ENCODE measurements at regions not wholly inside any gene's neighbourhood (a gene's known extent, or its start where the extent isn't known, plus 50 kb on each side); places are given as distances from the start of the nearest gene placed in this dataset.

DNA sequence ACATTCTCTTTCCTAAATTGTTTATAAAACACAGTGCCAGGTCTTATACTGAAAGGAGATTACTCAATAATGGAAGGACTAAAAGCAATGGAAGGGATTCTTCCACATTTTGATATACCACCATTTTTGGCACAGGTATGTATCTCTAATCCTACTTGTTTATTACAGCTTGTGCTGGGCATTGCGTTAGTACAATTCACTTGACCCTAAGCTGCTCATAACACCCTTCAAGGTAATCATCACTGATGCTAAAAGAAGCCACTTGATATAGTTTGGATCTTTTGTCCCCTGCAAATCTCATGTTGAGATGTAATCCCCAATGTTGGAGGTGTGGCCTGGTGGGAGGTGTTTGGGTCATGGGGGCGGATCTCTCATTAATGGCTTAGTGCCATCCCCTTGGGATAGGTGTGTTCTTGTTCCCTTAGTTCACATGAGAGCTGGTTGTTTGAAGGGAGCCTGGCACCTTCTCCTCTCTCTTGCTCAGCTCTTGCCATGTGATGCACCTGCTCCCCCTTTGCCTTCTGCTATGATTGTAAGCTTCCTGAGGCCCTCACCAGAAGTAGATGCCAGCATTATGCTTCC is 71.1 kb downstream of the NIBAN1 start:
- TF ChIP-seq EGR1 (IDR thresholded peaks at IDR 0.05): no peak
- no peak for TF ChIP-seq TAF1 (IDR thresholded peaks at IDR 0.05; ENCODE audit: low read depth)
- no peak for TF ChIP-seq CEBPB (IDR thresholded peaks at IDR 0.05)
- no peak for TF ChIP-seq EP300 (IDR thresholded peaks at IDR 0.05; ENCODE audit: borderline replicate concordance)
- no peak for TF ChIP-seq TEAD4 (IDR thresholded peaks at IDR 0.05)
- TF ChIP-seq TCF12 (IDR thresholded peaks at IDR 0.05; ENCODE audit: low read depth): no peak
- TF ChIP-seq NFIC (IDR thresholded peaks at IDR 0.05): no peak
- no peak for TF ChIP-seq ZBTB7A (IDR thresholded peaks at IDR 0.05; ENCODE audit: low read depth)

- TF ChIP-seq, protein P1, sequence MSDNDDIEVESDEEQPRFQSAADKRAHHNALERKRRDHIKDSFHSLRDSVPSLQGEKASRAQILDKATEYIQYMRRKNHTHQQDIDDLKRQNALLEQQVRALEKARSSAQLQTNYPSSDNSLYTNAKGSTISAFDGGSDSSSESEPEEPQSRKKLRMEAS (IDR thresholded peaks at IDR 0.05): no peak
- TF ChIP-seq FOXM1 (IDR thresholded peaks at IDR 0.05; ENCODE audit: borderline replicate concordance, low read depth): no peak
- no peak for TF ChIP-seq CEBPB (IDR thresholded peaks at IDR 0.05)
- TF ChIP-seq, protein P2, sequence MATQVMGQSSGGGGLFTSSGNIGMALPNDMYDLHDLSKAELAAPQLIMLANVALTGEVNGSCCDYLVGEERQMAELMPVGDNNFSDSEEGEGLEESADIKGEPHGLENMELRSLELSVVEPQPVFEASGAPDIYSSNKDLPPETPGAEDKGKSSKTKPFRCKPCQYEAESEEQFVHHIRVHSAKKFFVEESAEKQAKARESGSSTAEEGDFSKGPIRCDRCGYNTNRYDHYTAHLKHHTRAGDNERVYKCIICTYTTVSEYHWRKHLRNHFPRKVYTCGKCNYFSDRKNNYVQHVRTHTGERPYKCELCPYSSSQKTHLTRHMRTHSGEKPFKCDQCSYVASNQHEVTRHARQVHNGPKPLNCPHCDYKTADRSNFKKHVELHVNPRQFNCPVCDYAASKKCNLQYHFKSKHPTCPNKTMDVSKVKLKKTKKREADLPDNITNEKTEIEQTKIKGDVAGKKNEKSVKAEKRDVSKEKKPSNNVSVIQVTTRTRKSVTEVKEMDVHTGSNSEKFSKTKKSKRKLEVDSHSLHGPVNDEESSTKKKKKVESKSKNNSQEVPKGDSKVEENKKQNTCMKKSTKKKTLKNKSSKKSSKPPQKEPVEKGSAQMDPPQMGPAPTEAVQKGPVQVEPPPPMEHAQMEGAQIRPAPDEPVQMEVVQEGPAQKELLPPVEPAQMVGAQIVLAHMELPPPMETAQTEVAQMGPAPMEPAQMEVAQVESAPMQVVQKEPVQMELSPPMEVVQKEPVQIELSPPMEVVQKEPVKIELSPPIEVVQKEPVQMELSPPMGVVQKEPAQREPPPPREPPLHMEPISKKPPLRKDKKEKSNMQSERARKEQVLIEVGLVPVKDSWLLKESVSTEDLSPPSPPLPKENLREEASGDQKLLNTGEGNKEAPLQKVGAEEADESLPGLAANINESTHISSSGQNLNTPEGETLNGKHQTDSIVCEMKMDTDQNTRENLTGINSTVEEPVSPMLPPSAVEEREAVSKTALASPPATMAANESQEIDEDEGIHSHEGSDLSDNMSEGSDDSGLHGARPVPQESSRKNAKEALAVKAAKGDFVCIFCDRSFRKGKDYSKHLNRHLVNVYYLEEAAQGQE (IDR thresholded peaks at IDR 0.05; ENCODE audit: low read depth): no peak
- no peak for TF ChIP-seq TEAD4 (IDR thresholded peaks at IDR 0.05)
- no peak for TF ChIP-seq CREB1 (IDR thresholded peaks at IDR 0.05; ENCODE audit: low read depth)
- no peak for TF ChIP-seq ZBTB7A (IDR thresholded peaks at IDR 0.05; ENCODE audit: low read depth)
- TF ChIP-seq RAD21 (IDR thresholded peaks at IDR 0.05; ENCODE audit: low read depth): no peak
- no peak for TF ChIP-seq EP300 (IDR thresholded peaks at IDR 0.05; ENCODE audit: borderline replicate concordance)
- TF ChIP-seq TCF12 (IDR thresholded peaks at IDR 0.05; ENCODE audit: low read depth): no peak
- TF ChIP-seq TAF1 (IDR thresholded peaks at IDR 0.05; ENCODE audit: low read depth): no peak
- TF ChIP-seq NFIC (IDR thresholded peaks at IDR 0.05): no peak
- TF ChIP-seq, protein P3, sequence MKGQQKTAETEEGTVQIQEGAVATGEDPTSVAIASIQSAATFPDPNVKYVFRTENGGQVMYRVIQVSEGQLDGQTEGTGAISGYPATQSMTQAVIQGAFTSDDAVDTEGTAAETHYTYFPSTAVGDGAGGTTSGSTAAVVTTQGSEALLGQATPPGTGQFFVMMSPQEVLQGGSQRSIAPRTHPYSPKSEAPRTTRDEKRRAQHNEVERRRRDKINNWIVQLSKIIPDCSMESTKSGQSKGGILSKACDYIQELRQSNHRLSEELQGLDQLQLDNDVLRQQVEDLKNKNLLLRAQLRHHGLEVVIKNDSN (IDR thresholded peaks at IDR 0.05): no peak
- no peak for TF ChIP-seq YY1 (IDR thresholded peaks at IDR 0.05; ENCODE audit: low read depth)
- TF ChIP-seq EGR1 (IDR thresholded peaks at IDR 0.05): no peak
Observed at GRCh38 chr1:184900507-184900906, 73.8 kb downstream of the NIBAN1 start.

DNA sequence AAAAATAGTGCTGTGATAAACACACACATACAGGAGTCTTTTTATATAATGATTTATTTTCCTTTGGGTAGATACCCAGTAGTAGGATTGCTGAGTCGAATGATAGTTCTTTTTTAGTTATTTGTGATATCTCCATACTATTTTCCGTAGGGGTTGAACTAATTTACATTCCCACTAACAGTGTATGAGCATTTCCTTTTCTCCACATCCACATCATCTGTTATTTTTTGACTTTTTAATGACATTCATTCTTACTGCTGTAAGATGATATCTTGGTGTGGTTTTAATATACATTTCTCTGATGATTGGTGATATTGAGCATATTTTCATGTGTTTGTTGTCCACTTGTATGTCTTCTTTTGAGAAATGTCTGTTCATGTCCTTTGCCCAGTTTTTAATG is 78.3 kb downstream of the NIBAN1 start:
- TF ChIP-seq FOXM1 (IDR thresholded peaks at IDR 0.05; ENCODE audit: borderline replicate concordance, low read depth) (no peak), EP300 (IDR thresholded peaks at IDR 0.05; ENCODE audit: borderline replicate concordance) (no peak)
- TF ChIP-seq, protein P2 (IDR thresholded peaks at IDR 0.05; ENCODE audit: low read depth): no peak
- TF ChIP-seq, protein P3 (IDR thresholded peaks at IDR 0.05): no peak

DNA sequence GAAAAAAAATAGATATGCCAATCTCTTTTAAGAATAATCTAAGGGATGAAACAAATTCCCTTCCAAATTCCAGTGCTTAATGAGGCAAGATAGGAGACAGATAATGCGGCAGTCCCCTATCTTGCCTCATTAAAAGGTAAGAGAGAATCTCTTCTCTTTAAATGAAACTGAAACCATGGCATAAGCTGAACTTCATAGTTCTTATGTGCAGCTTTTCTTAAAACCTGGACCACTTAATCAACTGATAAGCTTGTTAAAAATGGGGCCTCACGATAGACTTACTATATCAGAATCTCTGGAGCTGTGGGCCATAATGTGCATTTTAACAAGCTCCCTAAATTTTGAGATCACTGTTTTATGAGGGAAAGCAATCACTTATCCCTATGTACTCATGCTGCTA is 79.2 kb downstream of the NIBAN1 start:
- no peak for TF ChIP-seq FOXM1 (IDR thresholded peaks at IDR 0.05; ENCODE audit: borderline replicate concordance, low read depth)
- TF ChIP-seq EP300 (IDR thresholded peaks at IDR 0.05; ENCODE audit: borderline replicate concordance): no peak
- TF ChIP-seq CREB1 (IDR thresholded peaks at IDR 0.05; ENCODE audit: low read depth): no peak
- no peak for TF ChIP-seq ZBTB7A (IDR thresholded peaks at IDR 0.05; ENCODE audit: low read depth)
- TF ChIP-seq, protein P3 (IDR thresholded peaks at IDR 0.05): no peak
- TF ChIP-seq, protein P2 (IDR thresholded peaks at IDR 0.05; ENCODE audit: low read depth): no peak
- TF ChIP-seq TAF1 (IDR thresholded peaks at IDR 0.05; ENCODE audit: low read depth): no peak
- no peak for TF ChIP-seq RAD21 (IDR thresholded peaks at IDR 0.05; ENCODE audit: low read depth)
- no peak for TF ChIP-seq NFIC (IDR thresholded peaks at IDR 0.05)
- TF ChIP-seq TCF12 (IDR thresholded peaks at IDR 0.05; ENCODE audit: low read depth): no peak
- TF ChIP-seq TEAD4 (IDR thresholded peaks at IDR 0.05): no peak
- TF ChIP-seq CEBPB (IDR thresholded peaks at IDR 0.05): no peak
- TF ChIP-seq, protein P1 (IDR thresholded peaks at IDR 0.05): no peak
- TF ChIP-seq EGR1 (IDR thresholded peaks at IDR 0.05): no peak
